GM08714 (cell line): ENCODE measurements at regions not wholly inside any gene's neighbourhood (a gene's known extent, or its start where the extent isn't known, plus 50 kb on each side); places are given as distances from the start of the nearest gene placed in this dataset.
"Not testable (repeated sequence)": the region's sequence is repeated elsewhere in the genome, so short reads cannot be mapped to it uniquely, and the experiment has no call there.

Experiments used
- H3K4me3 ChIP-seq: fragments of 200-500 bp; sonication (Bioruptor generic); 2 replicates; pipeline ENCODE4 v1.5.1; 2014; ENCODE audit warnings: mild to moderate bottlenecking, low read length, inconsistent platforms
- ZNF274 ChIP-seq: IDR thresholded peaks from 2 replicates; pipeline ENCODE4 v1.6.1; 2012; ENCODE audit warnings: mild to moderate bottlenecking, low read depth, low read length

GRCh38 chr1:229159668-229160544, 111.0 kb upstream of the RAB4A start:
- no peak overlapping the region for H3K4me3 ChIP-seq
- TF ChIP-seq ZNF274, result no peak

- no peak overlapping the region for H3K4me3 ChIP-seq
- no peak for TF ChIP-seq ZNF274
Measured at GRCh38 chr1:229161740-229162139, 109.2 kb upstream of the RAB4A start.

- TF ChIP-seq ZNF274, result no peak
- no peak overlapping the region for H3K4me3 ChIP-seq
Measured at GRCh38 chr1:229162825-229163515, 107.9 kb upstream of the RAB4A start.

GRCh38 chr1:229164348-229164747, 106.6 kb upstream of the RAB4A start:
- no peak overlapping the region for H3K4me3 ChIP-seq
- TF ChIP-seq ZNF274, result no peak

GRCh38 chr1:229164836-229165735, 105.8 kb upstream of the RAB4A start:
- no peak overlapping the region for H3K4me3 ChIP-seq
- TF ChIP-seq ZNF274, result no peak

- no peak for TF ChIP-seq ZNF274
- no peak overlapping the region for H3K4me3 ChIP-seq
Measured at GRCh38 chr1:229167318-229167717, 103.6 kb upstream of the RAB4A start.

GRCh38 chr1:229169399-229169798, 101.5 kb upstream of the RAB4A start:
- H3K4me3 ChIP-seq, result no peak overlapping the region
- TF ChIP-seq ZNF274, result no peak

- TF ChIP-seq ZNF274, result no peak
- H3K4me3 ChIP-seq, result no peak overlapping the region
Measured at GRCh38 chr1:229170274-229170673, 100.6 kb upstream of the RAB4A start.

- no peak for TF ChIP-seq ZNF274
- H3K4me3 ChIP-seq, result no peak overlapping the region
Measured at GRCh38 chr1:229170778-229171505, 100.0 kb upstream of the RAB4A start.

- no peak overlapping the region for H3K4me3 ChIP-seq
- no peak for TF ChIP-seq ZNF274
Measured at GRCh38 chr1:229171934-229172333, 99.0 kb upstream of the RAB4A start.

GRCh38 chr1:229173491-229174476, 97.1 kb upstream of the RAB4A start:
- not testable (repeated sequence) for H3K4me3 ChIP-seq

GRCh38 chr1:229175297-229175696, 95.6 kb upstream of the RAB4A start:
- not testable (repeated sequence) for H3K4me3 ChIP-seq

- H3K4me3 ChIP-seq, result not testable (repeated sequence)
Measured at GRCh38 chr1:229176457-229176856, 94.5 kb upstream of the RAB4A start.
